ENCODE measurements at regions not wholly inside any gene's neighbourhood (a gene's known extent, or its start where the extent isn't known, plus 50 kb on each side); places are given as distances from the start of the nearest gene placed in this dataset.
"Not testable (repeated sequence)": the region's sequence is repeated elsewhere in the genome, so short reads cannot be mapped to it uniquely, and the experiment has no call there.

GRCh38 chr13:50744116-50744660 is 99.3 kb downstream of the DLEU7 start:
- no peak for DNase-seq (ENCODE audit: low spot score)

DNA sequence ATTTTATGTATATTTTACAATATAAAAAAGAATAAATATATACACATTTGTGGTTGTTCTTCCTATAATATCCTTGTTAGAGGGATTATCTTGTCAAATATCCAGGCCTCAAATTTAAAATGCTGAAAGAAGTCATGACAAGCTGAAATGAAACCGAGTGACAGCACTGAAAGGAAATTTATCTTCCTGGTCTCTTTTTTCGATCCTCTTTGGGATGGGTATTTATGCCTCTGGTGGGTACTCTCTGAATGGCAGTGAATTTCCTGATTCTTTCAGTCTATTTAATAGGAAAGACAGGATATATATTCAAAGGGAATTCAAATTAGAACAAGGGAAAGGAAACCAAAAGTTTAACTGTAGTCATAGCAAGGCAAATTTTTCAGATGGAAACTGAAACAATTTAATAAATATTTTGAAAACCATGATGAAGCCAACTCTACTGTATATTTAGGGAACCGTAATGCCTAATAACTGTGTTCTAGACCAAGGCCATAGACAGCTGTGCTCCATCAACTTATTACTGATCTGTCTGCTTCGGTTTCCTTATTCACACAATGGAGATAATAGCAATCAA is 97.9 kb downstream of the DLEU7 start:
- no peak for DNase-seq (ENCODE audit: low spot score)

DNA sequence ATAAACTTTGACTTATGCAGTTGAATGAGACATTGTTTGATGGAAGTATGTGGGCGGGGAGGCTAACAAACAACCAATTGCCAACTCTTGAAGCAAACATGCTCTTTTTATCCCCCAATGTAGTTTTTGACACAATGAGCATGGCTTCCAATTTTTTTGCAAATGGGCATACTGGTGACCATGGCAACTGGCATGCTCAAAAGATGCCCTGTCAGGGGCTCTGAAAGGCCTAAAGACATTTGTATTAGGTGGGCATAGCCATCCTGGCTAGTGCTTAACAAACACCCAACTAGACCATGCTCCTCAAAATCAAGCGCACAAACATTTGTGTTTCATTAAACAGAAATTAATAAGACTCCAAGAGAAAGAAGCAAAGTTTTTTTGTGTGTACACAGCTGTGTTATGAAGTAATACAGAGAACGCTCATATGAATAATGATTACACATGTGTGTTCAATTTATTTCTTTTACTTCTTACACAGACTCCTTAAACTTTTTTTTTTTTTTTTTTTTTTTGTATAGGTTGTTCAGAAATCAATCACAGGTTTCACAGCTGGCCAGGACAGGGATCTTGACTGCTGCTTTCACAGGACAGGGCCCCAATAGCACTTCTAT is 95.6 kb downstream of the DLEU7 start:
- no peak for DNase-seq (ENCODE audit: low spot score)

GRCh38 chr13:50753221-50753620 is 90.3 kb downstream of the DLEU7 start:
- not testable (repeated sequence) for DNase-seq (ENCODE audit: low spot score)

GRCh38 chr13:50755862-50756685 is 87.4 kb downstream of the DLEU7 start:
- not testable (repeated sequence) for DNase-seq (ENCODE audit: low spot score)

GRCh38 chr13:50757008-50757407 is 86.5 kb downstream of the DLEU7 start:
- DNase-seq (ENCODE audit: low spot score), result no peak

DNA sequence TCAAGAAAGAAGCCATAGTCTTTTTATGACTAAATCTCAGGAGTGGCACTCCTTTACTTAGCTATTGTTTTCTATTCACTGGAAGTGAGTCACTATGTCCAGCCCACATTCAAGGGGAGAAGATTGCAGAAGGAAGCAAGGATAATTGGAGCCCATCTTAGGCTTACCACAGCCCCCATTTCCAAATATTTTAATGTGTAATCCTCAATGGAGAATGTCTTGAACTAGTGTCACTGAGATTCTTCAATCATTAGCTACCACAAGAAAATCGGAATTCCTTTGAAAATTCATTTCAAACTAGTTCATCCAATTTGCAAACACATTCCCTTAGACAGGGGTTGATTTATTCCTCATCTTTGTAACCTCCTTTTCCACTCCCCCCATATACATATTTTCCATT is 84.7 kb downstream of the DLEU7 start:
- no peak for DNase-seq (ENCODE audit: low spot score)

DNA sequence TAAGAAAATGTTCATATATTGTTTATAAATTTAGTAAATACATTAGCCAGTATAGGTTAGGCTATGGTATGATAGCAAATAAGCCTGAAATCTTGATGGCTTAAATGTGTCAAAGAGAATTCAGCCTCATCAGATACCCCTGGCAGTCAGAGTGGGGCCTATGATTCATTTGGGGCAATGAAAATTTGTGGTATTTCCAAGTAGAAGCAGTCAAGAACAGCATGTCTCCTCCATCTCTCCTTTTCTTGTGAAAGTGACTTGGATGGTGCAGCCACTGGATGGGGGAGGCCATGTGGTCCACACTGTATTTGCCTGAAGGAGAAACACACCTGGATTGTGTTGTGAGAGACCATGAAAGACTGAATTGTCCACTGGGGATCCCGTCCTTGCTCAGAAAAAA is 82.7 kb downstream of the DLEU7 start:
- DNase-seq (ENCODE audit: low spot score), result no peak

- no peak for DNase-seq (ENCODE audit: low spot score)
Observed at GRCh38 chr13:50761406-50761805, 82.1 kb downstream of the DLEU7 start.

GRCh38 chr13:50762969-50763567 is 80.4 kb downstream of the DLEU7 start:
- peak; percentile 30 for DNase-seq (ENCODE audit: low spot score)

GRCh38 chr13:50766013-50766412 is 77.5 kb downstream of the DLEU7 start:
- no peak for DNase-seq (ENCODE audit: low spot score)

DNA sequence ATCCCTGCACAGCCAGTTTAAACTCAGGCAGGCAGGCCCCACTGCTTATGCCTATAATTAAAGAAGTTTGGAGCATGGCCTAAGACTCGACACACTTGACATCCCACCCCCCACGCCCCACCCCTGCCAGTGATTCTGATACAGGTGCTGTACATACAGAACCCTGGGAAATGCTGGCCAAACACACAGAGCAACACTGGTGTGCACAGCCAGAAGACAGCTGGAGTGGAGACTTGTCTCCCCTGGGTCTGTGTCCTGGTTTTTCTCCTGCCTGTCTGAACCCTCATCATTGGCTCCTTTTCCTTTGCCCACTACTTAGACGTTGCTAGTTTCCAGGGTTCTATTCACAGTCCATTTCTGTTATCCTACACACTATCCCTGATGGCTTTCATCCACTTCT is 76.8 kb downstream of the DLEU7 start:
- no peak for DNase-seq (ENCODE audit: low spot score)

DNA sequence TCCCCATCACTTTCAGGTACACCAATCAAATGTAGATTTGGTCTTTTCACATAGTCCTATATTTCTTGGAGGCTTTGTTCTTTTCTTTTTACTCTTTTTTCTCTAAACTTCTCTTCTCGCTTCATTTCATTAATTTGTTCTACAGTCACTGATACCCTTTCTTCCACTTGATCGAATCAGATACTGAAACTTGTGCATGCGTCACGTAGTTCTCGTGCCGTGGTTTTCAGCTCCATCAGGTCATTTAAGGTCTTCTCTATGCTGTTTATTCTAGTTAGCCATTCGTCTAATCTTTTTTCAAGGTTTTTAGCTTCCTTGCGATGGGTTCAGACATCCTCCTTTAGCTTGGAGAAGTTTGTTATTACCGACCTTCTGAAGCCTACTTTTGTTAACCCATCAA is 70.6 kb downstream of the DLEU7 start:
- not testable (repeated sequence) for DNase-seq (ENCODE audit: low spot score)

Measured in germinal center (tissue), 1 donor.